ENCODE measurements at regions not wholly inside any gene's neighbourhood (a gene's known extent, or its start where the extent isn't known, plus 50 kb on each side); places are given as distances from the start of the nearest gene placed in this dataset.

GRCh38 chr16:85202051-85202601, 89.9 kb upstream of the CIBAR2 start:
- Histone ChIP-seq H3K9ac (ENCODE audit: low read depth, low read length) (no peak overlapping the region), H3K36me3 (ENCODE audit: insufficient read depth, low read length) (no peaks in the 10 kb centered on the region), H3K79me2 (ENCODE audit: insufficient read depth, low read length) (no peaks in the 10 kb centered on the region), H4K20me1 (ENCODE audit: insufficient read depth, low read length) (no peaks in the 10 kb centered on the region; the same call in none of the 2 replicates), H3K27ac (ENCODE audit: low read length) (no peak overlapping the region), H3K4me1 (ENCODE audit: insufficient read depth, low read length) (no peaks in the 10 kb centered on the region), H3K27me3 (ENCODE audit: insufficient read depth, low read length, poor library complexity) (peaks cover 4% of the 10 kb centered on the region), H3K4me2 (ENCODE audit: insufficient read depth, low read length) (no peak overlapping the region), H2AFZ (ENCODE audit: low read depth, low read length) (no peak overlapping the region), H3K4me3 (ENCODE audit: low read depth in 1 of 2, low read length in 2 of 2) (no peak overlapping the region), H3K9me3 (ENCODE audit: insufficient read depth, low read length, severe bottlenecking) (no peaks in the 10 kb centered on the region)
- ATAC-seq (ENCODE audit: insufficient read depth, low read depth) (no peak), DNase-seq (no peak)
- TF ChIP-seq CTCF (IDR thresholded peaks at IDR 0.05; ENCODE audit: borderline replicate concordance, extremely low read depth, low read length, poor library complexity, severe bottlenecking) (no peak), EZH2 (IDR thresholded peaks at IDR 0.05; ENCODE audit: borderline replicate concordance, low read depth, low read length, severe bottlenecking) (no peak)

- ATAC-seq (ENCODE audit: insufficient read depth, low read depth) (no peak), DNase-seq (no peak)
- Histone ChIP-seq H4K20me1 (ENCODE audit: insufficient read depth, low read length) (no peaks in the 10 kb centered on the region; the same call in none of the 2 replicates), H3K27me3 (ENCODE audit: insufficient read depth, low read length, poor library complexity) (peaks cover 4% of the 10 kb centered on the region), H3K9me3 (ENCODE audit: insufficient read depth, low read length, severe bottlenecking) (no peaks in the 10 kb centered on the region), H3K79me2 (ENCODE audit: insufficient read depth, low read length) (no peaks in the 10 kb centered on the region), H3K4me1 (ENCODE audit: insufficient read depth, low read length) (no peaks in the 10 kb centered on the region), H3K4me3 (ENCODE audit: low read depth in 1 of 2, low read length in 2 of 2) (no peak overlapping the region), H2AFZ (ENCODE audit: low read depth, low read length) (no peak overlapping the region), H3K4me2 (ENCODE audit: insufficient read depth, low read length) (no peak overlapping the region), H3K36me3 (ENCODE audit: insufficient read depth, low read length) (no peaks in the 10 kb centered on the region), H3K27ac (ENCODE audit: low read length) (no peak overlapping the region), H3K9ac (ENCODE audit: low read depth, low read length) (no peak overlapping the region)
- TF ChIP-seq CTCF (IDR thresholded peaks at IDR 0.05; ENCODE audit: borderline replicate concordance, extremely low read depth, low read length, poor library complexity, severe bottlenecking): no peak
Measured at GRCh38 chr16:85202631-85203461, 90.6 kb upstream of the CIBAR2 start.

GRCh38 chr16:85203462-85203813, 91.2 kb upstream of the CIBAR2 start:
- no peak for DNase-seq
- no peak overlapping the region for H2AFZ ChIP-seq (ENCODE audit: low read depth, low read length)
- H3K9ac ChIP-seq (ENCODE audit: low read depth, low read length): no peak overlapping the region
- no peaks in the 10 kb centered on the region; the same call in none of the 2 replicates for H4K20me1 ChIP-seq (ENCODE audit: insufficient read depth, low read length)
- no peaks in the 10 kb centered on the region for H3K4me1 ChIP-seq (ENCODE audit: insufficient read depth, low read length)
- no peaks in the 10 kb centered on the region for H3K9me3 ChIP-seq (ENCODE audit: insufficient read depth, low read length, severe bottlenecking)
- no peaks in the 10 kb centered on the region for H3K36me3 ChIP-seq (ENCODE audit: insufficient read depth, low read length)
- H3K27ac ChIP-seq (ENCODE audit: low read length): no peak overlapping the region
- H3K27me3 ChIP-seq (ENCODE audit: insufficient read depth, low read length, poor library complexity): peaks cover 4% of the 10 kb centered on the region
- H3K4me3 ChIP-seq (ENCODE audit: low read depth in 1 of 2, low read length in 2 of 2): no peak overlapping the region
- TF ChIP-seq CTCF (IDR thresholded peaks at IDR 0.05; ENCODE audit: borderline replicate concordance, extremely low read depth, low read length, poor library complexity, severe bottlenecking) (no peak), EZH2 (IDR thresholded peaks at IDR 0.05; ENCODE audit: borderline replicate concordance, low read depth, low read length, severe bottlenecking) (no peak)
- H3K79me2 ChIP-seq (ENCODE audit: insufficient read depth, low read length): no peaks in the 10 kb centered on the region
- ATAC-seq (ENCODE audit: insufficient read depth, low read depth): no peak
- H3K4me2 ChIP-seq (ENCODE audit: insufficient read depth, low read length): no peak overlapping the region
